ENCODE measurements at regions not wholly inside any gene's neighbourhood (a gene's known extent, or its start where the extent isn't known, plus 50 kb on each side); places are given as distances from the start of the nearest gene placed in this dataset.
"Not testable (repeated sequence)": the region's sequence is repeated elsewhere in the genome, so short reads cannot be mapped to it uniquely, and the experiment has no call there.

DNA sequence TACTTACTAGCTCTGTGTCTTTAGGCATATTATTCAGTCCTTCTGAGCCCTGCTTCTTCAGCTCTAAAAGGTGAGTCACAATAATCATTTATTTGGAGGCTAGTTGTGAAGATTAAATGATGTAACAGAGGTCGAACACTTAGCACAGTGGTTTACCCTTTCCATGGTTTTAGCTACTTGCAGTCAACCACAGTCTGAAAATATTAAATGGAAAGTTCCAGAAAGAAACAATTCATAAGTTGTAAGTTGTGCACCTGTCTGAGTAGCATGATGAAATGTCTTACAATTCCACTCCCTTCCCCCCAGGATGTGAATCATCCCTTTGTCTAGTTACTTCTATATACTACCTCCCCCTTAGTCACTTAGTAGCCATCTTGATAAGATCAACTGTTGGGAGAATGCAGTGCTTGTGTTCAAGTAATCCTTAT, 217.6 kb upstream of the THUMPD2 start:
- peak; percentile 3 for DNase-seq

- no peak for DNase-seq
Measured at GRCh38 chr2:39995005-39995737, 216.1 kb upstream of the THUMPD2 start.

DNA sequence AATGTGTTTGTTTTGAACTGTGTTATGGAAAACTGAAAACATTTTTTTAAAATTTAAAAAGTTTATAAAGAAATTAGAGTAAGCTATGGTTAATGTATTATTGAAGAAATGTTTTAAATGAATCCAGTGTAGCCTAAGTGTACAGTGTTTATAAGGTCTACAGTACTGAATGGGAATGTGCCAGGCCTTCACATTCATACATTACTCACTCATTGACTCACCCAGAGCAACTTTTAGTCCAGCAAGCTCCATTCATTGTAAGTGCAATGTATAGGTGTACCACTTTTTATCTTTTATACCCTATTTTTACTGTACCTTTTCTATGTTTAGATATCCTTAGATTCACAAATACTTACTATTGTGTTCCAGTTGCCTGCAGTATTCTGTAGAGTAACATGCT, 215.1 kb upstream of the THUMPD2 start:
- no peak for DNase-seq

- DNase-seq, result no peak
Measured at GRCh38 chr2:39991298-39991697, 212.2 kb upstream of the THUMPD2 start.

DNA sequence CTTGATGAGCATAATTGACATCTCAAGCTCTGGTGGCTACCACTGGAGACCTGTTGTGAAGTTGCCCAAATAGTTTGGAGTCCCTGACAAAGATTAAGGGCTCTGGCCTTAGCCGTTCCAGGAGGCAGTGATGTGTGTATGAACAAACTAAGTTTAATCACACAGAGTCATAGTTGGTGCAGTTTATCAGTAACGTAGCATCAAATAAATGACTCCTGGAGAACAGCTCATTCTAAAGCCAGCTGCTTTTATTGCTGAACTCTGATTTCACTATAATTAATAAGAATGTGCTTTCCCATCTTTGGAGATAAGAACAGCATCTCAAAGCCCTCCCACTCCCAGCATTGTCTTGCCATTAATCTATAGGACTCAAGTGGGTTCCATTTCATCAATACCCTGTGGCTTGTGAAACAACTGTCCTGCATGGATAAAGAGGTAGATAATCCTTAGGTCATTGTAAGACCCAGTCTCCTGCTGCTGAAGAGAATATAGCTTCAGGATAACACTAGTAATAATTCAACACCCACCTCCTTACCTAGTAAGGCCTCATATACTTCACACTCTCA, 211.4 kb upstream of the THUMPD2 start:
- DNase-seq, result no peak

GRCh38 chr2:39989888-39990287, 210.8 kb upstream of the THUMPD2 start:
- no peak for DNase-seq

DNA sequence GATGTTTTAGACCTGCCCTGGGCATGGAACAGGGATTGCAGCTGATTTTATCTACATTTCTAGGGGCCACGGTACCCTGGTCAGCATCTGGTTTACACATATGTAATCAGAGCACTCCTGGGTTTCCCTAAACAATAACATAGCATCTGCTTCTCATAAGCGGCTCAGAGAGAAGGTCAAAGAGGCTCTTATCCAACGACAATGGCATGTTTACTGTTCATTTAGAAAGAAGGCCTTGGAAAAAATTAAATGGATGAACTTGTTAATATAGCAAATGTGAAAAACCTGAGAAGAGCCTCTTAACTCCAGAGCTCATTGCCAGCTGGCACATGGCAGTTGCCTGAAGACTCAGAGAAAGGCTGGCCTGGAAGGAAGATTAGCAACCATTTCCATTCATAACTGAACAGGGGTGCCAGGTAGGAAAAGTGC, 202.8 kb upstream of the THUMPD2 start:
- no peak for DNase-seq

GRCh38 chr2:39975476-39976020, 196.5 kb upstream of the THUMPD2 start:
- DNase-seq, result no peak

DNA sequence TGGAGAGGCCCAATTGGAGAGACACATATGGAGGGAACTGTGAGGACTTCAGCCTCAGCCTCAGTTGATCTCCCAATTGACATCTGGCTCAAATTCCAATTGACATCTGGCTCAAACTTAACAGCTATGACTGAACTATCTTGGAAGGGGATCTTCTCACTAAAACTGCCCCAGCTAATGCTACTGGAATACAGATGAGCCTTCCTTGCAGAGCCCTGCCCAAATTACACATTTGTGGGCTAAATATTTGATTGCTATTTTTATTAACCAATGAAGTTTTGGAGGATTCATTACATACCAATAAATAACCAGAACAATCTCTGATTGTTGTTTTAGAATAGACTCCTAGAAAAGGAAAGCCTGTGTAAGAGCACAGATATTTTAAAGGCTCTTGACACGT, 189.0 kb upstream of the THUMPD2 start:
- DNase-seq, result no peak

GRCh38 chr2:39960681-39961080, 181.6 kb upstream of the THUMPD2 start:
- not testable (repeated sequence) for DNase-seq

- DNase-seq, result no peak
Measured at GRCh38 chr2:39954346-39954745, 175.3 kb upstream of the THUMPD2 start.

GRCh38 chr2:39949131-39949530, 170.1 kb upstream of the THUMPD2 start:
- DNase-seq, result no peak

DNA sequence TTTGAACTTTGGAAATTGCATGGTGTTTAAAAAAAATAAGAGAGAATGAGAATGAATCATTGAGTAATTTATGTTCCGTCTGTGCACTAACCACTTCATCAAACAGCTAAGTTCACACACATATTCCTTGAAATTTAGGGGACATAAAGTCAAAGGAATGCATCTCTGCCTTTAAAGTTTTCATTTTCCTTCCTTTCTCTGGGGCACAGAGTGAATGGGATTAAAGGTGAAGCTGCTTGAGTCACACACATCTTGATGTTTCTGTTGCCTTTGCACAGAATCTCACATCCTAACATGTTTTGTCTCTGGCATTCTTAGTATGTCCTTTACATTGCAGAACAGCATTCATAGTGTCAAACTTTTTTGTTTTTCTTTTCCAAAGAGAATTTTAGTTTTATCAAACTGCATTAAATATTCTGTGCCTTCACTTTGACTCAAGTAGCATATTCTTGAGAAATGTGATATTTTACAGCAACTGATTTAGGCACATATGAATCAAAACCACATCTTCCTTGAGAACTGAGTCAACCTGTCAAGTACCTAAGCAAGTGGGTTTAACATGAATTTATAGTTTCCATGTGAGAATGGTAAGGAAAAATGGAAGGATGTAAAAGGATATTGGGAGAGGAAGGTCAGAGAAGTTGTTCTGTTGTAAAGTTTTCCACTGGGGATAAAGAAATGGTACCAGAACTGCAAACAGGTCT, 169.1 kb upstream of the THUMPD2 start:
- no peak for DNase-seq

- DNase-seq, result no peak
Measured at GRCh38 chr2:39947294-39948015, 168.4 kb upstream of the THUMPD2 start.

DNA sequence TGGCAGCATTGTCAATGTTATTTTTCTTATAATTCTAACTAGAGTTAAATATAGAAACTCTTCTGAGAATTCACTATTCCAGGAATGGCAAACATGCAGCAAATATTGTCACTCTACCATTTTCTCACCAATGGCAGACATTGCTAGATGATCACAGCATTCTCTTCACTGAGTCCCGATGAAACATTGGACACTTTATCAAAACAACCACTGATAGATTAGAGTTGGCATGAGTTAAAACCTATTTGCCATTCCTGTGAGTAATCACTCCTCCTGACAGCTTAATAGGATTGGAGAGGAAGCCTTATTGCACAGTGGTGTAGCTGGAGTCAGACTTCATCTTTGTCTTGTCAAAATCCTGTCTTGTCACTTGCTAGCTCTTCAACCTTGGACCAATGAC, 163.9 kb upstream of the THUMPD2 start:
- no peak for DNase-seq

DNA sequence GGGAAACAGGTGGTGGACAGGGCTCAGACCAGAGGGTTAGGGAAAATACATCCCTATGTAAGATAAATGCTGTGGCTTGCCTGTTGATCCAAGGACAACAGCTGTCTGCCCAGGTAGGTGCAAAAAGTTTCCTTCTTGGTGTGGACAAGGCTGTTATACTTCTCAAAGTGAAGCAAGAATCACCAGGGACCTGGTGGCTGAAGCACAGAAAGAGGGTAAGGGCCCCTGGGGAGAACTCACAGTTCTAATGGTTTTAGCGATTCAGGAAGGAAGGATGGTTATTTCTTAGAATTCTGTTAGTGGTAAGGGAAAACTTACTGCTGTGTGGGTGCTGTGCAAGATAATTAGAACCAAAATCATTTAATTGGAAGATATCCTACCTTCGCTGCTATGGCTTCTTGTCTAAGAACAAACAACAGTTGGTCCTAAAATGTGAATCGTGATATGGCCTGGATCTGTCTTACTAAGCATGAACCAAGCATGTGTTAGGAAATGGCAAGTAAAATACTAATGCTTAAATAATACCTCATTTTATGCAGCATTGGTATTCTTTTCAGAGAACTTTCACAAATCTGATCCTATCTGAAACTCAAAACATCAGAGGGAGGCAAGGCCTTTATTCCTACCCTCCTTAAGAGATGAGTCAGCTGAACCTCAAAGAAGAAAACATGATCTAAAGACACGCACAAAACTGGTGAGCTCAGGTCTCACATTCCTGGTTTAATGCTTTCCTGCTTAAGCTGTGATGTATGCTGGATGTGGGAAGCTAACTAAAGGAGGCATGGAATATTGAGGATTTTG, 159.2 kb upstream of the THUMPD2 start:
- DNase-seq, result no peak

GRCh38 chr2:39937621-39938020, 158.6 kb upstream of the THUMPD2 start:
- DNase-seq, result no peak

DNA sequence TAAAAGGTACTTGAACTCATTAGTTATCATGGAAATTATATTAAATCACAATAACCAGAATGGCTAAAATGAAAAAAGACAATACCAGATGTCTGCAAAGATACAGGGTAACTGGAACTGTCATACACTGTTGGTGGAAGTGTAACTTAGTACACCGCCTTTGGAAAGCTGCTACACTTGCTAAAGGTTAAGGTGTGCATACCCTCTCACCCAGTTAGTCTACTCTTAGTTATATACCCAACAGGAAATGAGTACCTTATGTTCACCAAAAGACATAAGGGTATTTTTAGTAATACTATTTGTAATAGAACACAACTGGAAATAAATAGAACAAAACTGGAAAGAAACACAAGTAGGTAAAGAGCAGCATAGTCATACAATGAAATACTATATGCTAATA, 155.8 kb upstream of the THUMPD2 start:
- no peak for DNase-seq

DNA sequence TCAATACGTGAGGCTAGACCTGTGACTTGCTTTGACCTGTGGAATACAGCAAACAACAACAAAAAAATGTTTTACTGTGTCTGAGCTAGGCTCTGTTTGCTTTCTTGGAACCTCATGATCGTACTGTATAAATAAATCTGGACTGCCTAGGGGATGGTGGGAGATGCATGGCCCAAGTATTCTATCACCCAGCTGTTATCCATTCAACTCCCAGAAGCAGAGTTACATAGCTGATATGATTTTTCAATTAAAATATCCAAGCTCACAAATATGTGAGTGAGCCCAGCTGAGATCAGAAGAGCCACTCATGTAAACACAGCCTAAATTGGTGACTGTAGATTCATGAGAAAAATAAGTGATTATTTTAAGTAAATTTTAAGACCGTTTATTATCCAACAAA, 154.1 kb upstream of the THUMPD2 start:
- DNase-seq, result no peak

DNA sequence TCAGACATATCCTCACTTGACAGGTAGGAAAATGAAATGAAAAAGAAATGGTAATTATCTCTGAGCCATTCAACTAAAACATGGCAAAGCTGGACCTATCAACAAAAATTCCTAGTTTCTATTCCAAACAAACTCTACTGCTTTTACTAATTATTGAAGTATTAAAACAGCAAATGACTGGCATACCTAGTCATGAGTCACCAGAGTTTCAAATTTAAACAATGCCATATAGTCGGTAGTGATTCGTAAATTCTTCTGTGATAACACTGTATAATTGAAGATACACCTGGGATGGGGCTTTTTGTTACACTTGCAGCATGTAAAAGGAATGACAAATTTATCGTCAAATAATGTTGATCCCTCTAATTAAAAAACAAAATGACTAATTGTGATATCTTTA, 153.1 kb upstream of the THUMPD2 start:
- DNase-seq, result no peak

DNA sequence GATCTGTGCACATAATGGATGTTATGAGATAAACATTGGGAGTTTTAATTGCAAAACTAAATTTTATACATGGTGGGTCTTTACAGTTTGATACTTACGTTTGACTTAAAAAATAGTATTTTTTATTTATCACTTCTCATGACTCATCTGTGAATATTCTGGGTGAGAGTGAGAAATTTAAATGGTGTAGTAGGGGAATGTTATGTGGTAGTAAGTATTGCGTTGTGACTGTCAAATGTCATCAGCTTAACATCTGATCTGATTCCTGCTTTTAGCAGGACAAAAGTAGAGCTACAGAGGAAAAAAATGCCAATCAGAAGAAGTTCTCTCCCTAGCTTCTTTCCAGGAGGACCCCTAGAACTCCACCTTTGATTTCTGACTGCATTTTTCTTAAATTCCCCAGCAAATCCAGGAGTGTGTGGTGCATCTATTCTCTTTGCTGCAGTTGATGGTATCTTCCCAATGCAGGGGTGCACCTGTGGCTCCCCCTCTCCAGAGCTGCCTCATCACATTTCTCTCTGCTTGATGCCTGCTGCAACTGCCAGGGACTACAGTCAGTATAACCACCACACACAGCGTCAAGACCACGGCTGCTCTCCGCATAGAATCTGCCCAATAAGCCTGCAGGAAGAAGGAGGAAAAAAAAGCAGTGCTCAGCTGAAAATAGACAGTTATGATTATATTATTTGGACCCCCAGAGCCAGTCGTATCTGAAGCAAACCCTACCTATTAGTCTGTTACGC, 151.3 kb upstream of the THUMPD2 start:
- DNase-seq, result no peak
